ENCODE measurements at regions not wholly inside any gene's neighbourhood (a gene's known extent, or its start where the extent isn't known, plus 50 kb on each side); places are given as distances from the start of the nearest gene placed in this dataset.
"Not testable (repeated sequence)": the region's sequence is repeated elsewhere in the genome, so short reads cannot be mapped to it uniquely, and the experiment has no call there.

DNA sequence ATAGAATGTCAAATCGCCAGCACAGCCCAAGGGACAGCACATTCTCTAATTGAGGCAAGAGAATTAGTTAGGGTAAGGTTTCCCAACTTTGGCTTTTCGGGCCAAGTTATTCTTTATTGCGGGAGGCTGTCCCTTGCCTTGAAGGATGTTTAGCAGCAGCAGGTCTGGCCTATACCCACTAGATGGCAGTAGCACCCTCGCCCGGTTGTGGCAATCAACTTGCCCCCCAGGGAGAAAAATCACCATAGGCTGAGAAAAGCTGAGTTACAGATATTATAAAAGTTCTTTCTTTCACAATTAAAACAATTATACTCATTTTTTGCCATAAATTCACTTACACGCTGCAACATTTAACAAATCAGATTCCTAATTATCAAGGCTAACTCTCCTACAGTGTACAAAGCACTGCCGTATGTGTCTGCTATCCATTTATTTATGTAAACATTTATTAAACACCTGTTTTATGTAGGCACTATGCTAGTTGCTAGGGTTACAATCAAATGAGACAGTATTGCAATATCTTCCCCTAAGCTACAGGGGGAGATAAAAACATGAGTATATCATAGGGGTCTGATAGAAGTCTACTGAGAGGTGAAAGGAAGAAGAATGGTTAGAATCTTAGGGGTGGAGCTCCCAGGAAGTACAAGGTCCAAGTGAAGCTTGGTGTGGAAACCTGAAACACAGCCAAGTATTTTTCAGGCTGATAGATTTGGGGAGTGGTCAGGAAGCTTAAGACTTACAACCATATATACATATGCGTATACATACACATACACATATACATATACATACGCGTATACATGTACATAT, 452.3 kb downstream of the RAB38 start:
- Mint-ChIP-seq H3K4me1 (no peaks in the 10 kb centered on the region), H3K27ac (no peak overlapping the region)
- no peak for DNase-seq (ENCODE audit: low spot score in 2 of 2)

DNA sequence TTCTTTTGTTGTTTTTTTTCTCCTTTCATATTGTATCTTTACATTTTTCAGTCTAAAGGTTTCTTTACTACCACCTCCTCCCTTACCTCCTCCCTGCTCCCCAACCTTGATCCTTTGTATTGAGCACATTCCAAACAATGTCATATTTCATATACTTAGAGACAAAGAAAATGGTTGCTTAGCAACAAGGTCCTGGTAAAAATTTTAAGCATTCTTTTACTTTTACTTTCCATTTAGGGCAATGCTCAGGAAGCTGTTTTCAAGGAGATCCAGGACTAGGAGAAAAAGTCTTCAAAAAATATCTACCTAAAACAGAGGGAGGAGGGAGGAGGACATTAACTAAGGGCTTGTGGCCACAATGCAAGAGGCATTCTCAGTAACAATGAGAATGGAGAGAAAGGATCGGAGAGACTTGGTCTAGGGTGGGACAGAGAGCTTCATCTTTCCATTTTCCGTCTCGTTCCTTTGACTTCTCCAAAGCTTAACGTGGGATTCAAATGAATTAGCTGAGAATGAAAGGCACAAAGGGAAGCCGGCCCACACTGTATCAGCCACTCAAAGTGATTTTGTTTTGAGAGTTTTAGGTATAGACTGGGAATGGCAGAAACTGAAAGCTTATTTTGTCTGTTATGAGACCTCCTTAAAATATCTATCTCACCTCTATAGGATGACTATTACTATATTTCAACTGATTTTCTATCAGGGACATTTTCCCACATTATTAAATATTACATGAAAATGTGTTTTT, 455.7 kb downstream of the RAB38 start:
- Mint-ChIP-seq H3K36me3 (no peaks in the 10 kb centered on the region), H3K4me3 (no peak overlapping the region), H3K27ac (no peak overlapping the region), H3K4me1 (no peaks in the 10 kb centered on the region), H3K9me3 (peaks cover 2% of the 10 kb centered on the region)
- no peak for ATAC-seq
- no peak for DNase-seq (ENCODE audit: low spot score in 2 of 2)

More for the DNA sequence above, 452.3 kb downstream of the RAB38 start:
- no peak overlapping the region for H3K4me3 Mint-ChIP-seq
- no peak for ATAC-seq
- H3K9me3 Mint-ChIP-seq: peaks cover 2% of the 10 kb centered on the region
- H3K36me3 Mint-ChIP-seq: no peaks in the 10 kb centered on the region

DNA sequence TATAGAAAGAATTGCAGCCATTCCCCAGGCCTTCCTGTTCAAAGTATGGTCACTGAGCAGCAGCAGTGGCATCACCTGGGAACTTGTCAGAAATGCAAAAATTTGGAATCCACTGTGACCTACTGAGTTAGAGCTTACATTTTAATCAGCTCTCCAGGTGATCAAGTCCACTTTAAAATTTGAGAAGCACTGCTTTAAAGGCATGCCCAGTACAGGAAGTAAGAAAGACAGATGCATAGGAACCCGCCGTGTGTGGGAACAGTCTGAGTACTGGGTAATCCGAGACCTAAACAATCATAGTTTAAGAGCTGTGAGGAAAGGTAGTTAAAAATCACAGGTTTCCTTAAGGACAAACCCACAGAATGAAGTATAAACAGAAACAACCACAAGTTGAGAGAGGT, 462.4 kb downstream of the RAB38 start:
- H3K27ac Mint-ChIP-seq: no peak overlapping the region
- DNase-seq (ENCODE audit: low spot score in 2 of 2): no peak
- H3K4me1 Mint-ChIP-seq: no peaks in the 10 kb centered on the region
- no peaks in the 10 kb centered on the region for H3K36me3 Mint-ChIP-seq
- peaks cover 14% of the 10 kb centered on the region for H3K9me3 Mint-ChIP-seq
- no peak for ATAC-seq
- no peak overlapping the region for H3K4me3 Mint-ChIP-seq

DNA sequence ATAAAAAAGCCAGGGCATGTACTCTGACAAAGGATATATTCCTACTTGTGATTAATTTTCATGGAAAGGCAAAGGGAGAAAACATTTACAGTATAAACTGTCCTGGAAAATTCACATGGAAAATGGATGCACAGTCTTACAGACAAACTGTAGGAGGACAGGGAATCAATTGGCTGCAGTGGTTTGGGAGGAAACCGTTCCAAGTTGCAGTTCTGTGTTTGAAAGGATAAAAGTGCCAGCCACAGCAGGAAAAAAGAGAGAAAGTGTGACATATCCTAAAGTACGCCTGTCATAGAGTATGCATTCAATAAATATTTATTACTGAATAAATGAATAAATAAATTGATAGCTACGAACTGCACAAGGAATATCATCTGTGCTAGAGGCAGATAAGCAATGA, 462.9 kb downstream of the RAB38 start:
- Mint-ChIP-seq H3K4me3 (no peak overlapping the region), H3K36me3 (no peaks in the 10 kb centered on the region)

DNA sequence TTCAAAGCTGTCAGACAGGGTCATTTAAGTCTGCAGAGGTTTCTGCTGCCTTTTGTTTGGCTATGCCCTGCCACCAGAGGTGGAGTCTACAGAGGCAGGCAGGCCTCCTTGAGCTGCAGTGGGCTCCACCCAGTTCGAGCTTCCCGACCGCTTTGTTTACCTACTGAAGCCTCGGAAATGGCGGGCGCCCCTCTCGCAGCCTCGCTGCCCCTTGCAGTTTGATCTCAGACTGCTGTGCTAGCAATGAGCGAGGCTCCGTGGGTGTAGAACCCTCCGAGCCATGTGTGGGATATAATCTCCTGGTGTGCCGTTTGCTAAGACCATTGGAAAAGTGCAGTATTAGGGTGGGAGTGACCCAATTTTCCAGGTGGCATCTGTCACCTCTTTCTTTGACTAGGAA, 471.7 kb downstream of the RAB38 start:
- not testable (repeated sequence) for H3K4me1 Mint-ChIP-seq; DNase-seq (ENCODE audit: low spot score in 2 of 2); H3K4me3 Mint-ChIP-seq; ATAC-seq; H3K27ac Mint-ChIP-seq; H3K36me3 Mint-ChIP-seq
- H3K9me3 Mint-ChIP-seq: peaks cover 18% of the 10 kb centered on the region

More for the DNA sequence above, 462.9 kb downstream of the RAB38 start:
- no peaks in the 10 kb centered on the region for H3K4me1 Mint-ChIP-seq
- no peak overlapping the region for H3K27ac Mint-ChIP-seq
- DNase-seq (ENCODE audit: low spot score in 2 of 2) (no peak), ATAC-seq (no peak)
- H3K9me3 Mint-ChIP-seq: peaks cover 14% of the 10 kb centered on the region

DNA sequence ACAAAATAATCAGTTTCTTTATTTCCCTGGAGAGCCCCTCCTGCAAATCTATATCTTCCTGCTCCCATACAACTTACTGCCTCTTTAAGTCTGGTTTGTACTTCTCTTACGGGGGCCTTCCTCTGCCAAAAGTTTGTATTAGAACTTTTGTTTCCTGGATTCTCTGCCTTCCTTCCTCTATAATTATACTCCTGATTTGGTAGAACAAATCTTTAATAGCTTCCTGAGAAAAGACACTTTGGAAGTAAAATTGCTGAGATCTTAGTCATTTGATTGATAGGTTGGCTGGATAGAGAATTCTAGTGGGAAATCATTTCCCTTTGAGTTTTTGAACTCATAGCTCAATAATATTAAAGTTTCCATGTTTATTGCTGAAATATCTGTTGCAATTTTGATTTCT, 499.2 kb downstream of the RAB38 start:
- Mint-ChIP-seq H3K4me3 (no peak overlapping the region), H3K36me3 (no peaks in the 10 kb centered on the region), H3K9me3 (no peaks in the 10 kb centered on the region), H3K4me1 (no peaks in the 10 kb centered on the region), H3K27ac (no peak overlapping the region)
- DNase-seq (ENCODE audit: low spot score in 2 of 2): no peak
- no peak for ATAC-seq

DNA sequence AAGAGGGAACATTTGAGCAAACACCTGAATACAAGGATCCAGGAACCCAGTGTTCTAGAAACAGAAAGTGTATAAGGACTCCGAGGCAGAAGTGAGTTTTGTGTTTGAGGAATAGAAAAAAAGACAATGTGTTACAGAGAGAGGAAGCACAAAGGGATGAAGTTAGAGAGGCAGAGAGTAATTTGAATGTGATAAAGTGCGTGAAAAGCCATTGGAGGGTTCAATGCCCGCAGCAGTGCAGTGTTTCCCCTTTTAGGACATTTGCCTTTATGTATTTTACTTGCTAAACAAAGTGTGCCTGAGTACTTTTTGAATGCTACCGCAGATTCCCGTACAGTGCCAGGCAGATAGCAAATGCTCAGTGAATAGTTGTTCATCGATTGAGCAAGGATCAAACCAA, 508.5 kb downstream of the RAB38 start:
- ATAC-seq: no peak
- DNase-seq (ENCODE audit: low spot score in 2 of 2): no peak
- H3K36me3 Mint-ChIP-seq: no peaks in the 10 kb centered on the region
- H3K27ac Mint-ChIP-seq: no peak overlapping the region
- no peaks in the 10 kb centered on the region for H3K4me1 Mint-ChIP-seq
- H3K9me3 Mint-ChIP-seq: peaks cover 2% of the 10 kb centered on the region
- H3K4me3 Mint-ChIP-seq: no peak overlapping the region

DNA sequence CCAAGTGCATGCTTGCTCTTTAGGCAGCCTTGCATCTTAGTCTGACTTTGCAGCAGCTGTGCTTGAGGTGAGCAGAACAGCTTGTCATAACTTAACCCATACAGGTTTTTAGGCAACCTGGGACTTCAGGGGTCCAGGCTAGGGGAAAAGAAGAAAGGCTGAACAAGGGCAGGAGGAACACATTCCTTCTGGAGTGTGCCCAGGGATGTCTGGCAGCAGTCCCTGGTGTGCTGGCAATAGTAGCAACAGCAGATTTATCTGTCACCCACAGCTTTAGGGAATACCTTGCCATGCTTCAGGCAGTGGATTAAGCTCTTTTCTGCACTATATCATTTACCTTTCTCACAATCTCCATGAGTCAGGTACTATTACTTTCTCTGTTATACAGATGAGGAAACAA, 513.0 kb downstream of the RAB38 start:
- no peak for ATAC-seq
- Mint-ChIP-seq H3K4me3 (no peak overlapping the region), H3K27ac (no peak overlapping the region), H3K36me3 (no peaks in the 10 kb centered on the region), H3K9me3 (peaks cover 2% of the 10 kb centered on the region), H3K4me1 (no peaks in the 10 kb centered on the region)
- no peak for DNase-seq (ENCODE audit: low spot score in 2 of 2)

DNA sequence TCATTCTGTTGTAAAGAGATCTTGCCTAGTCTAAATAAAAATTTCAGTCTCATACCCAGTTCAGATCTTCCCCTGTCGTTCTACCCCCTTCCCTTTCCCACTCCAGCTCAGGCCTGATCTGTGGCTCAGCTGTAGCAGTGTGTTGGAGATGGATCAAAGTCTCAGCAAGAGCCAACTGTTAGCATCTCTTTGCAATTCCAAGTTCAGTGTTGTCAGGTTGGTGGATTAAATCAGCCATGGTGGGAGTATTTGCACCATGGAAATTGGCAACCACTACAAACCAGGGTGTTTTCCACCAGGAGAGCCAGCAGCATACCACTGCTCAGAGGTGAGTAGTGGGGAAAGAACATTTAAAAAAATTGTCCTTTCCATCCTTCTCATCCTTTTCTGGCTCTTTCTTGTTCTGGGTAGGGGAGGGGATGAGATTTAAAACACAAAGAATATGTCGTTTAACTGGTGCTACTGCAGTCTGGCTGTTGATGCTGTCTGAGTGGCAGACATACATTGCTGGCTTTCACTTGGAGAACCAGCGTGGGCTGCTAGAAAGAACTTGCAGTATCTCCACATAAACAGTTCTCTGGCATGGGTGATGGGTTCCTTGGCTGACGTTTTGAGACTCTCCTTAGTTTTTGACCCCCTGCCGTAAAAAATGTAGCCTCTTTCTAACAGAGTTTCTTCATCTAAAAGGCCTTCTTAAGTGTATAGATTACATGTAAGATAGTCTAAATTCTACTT, 514.1 kb downstream of the RAB38 start:
- Mint-ChIP-seq H3K4me3 (no peak overlapping the region), H3K36me3 (no peaks in the 10 kb centered on the region), H3K9me3 (peaks cover 3% of the 10 kb centered on the region), H3K27ac (no peak overlapping the region), H3K4me1 (no peaks in the 10 kb centered on the region)
- DNase-seq (ENCODE audit: low spot score in 2 of 2): no peak
- no peak for ATAC-seq

DNA sequence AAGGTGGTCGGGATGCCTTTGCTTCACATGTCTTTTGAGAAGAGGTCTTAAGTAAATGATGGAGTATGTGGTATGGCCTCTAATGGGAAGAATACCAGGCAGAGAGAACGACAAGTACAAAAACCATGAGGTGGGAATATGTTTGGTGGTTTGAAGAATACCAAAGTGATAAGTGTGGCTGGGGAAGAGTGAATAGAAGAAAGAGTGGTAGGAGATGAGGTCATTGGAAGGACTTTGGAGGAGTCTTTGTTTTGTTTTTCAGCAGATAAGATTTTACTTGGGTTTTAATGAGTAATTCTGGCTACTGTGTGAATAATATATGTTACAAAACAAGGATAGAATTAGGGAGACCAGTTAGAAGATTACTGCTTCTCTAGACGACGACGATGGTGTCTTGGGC, 515.4 kb downstream of the RAB38 start:
- Mint-ChIP-seq H3K27ac (no peak overlapping the region), H3K9me3 (peaks cover 7% of the 10 kb centered on the region), H3K36me3 (no peaks in the 10 kb centered on the region), H3K4me1 (no peaks in the 10 kb centered on the region), H3K4me3 (no peak overlapping the region)
- DNase-seq (ENCODE audit: low spot score in 2 of 2) (no peak), ATAC-seq (no peak)

DNA sequence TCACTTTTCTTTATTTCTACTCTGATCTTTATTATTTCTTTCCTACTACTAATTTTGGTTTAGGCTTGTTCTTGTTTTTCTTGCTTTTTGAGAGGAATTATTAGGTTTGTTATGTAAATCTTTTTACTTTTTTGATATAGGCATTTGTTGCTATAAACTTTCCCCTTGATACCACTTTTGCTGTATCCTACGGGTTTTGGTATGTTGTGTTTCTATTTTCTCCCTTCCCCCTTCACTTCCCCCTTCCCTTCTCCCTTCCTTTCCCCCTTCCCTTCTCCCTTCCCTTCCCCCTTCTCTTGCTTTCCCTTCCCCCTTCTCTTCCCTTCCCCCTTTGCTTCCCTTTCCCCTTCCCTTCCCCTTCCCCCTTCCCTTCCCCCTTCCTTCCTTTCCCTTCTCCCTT, 529.6 kb downstream of the RAB38 start:
- H3K36me3 Mint-ChIP-seq: no peaks in the 10 kb centered on the region
- ATAC-seq (no peak), DNase-seq (ENCODE audit: low spot score in 2 of 2) (no peak)
- no peak overlapping the region for H3K27ac Mint-ChIP-seq
- H3K4me3 Mint-ChIP-seq: no peak overlapping the region
- no peaks in the 10 kb centered on the region for H3K4me1 Mint-ChIP-seq
- H3K9me3 Mint-ChIP-seq: peaks cover 13% of the 10 kb centered on the region

DNA sequence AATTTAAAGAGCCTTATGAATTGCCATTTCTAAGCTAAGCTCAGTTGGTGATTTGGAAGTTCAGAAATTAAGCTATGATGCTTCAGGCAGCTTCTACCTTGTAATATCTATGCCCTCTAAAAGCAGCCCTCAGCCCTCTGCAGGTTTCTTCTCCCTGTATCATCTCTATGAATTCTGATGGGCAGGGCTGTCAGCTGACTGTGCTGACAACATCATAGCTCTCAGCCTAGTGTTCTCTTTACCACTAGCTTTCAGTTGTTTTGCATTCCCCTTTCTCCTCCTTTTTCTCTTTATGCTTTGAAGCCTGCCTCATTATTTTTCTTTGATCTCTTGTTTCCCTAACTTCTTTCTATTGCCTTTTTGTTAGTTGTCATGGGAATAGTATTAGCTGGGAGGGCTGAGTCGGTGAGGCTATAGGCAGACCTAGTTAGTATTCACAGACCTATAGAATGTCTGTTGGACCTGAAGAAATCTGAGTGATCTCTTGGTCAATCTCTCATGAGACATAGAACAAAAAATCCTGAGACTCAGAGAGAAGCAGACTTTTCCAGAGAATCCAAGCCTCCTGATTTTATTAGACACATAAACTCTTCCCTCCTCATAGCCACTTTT, 535.4 kb downstream of the RAB38 start:
- H3K9me3 Mint-ChIP-seq: peaks cover 12% of the 10 kb centered on the region

DNA sequence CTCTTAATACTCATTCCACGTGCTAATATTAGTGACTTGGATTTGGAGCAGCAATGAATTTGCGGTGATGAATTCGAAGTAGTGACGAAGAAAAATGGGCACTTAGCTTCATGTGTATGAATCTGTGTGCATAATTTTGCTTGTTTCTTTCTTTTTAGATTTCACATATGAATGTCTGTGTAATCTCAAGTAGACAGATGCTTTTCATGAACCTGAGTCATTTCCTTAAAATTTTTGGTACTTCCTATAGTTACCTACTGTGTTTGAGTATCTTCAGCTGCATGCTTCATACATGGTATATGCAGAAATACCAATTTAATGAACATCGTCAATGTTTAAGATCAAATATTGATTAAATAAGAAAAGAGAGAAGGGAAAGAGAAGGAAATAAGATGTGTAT, 540.2 kb downstream of the RAB38 start:
- no peaks in the 10 kb centered on the region for H3K36me3 Mint-ChIP-seq
- DNase-seq (ENCODE audit: low spot score in 2 of 2) (no peak), ATAC-seq (no peak)
- H3K9me3 Mint-ChIP-seq: peaks cover 7% of the 10 kb centered on the region
- H3K27ac Mint-ChIP-seq: no peak overlapping the region
- no peak overlapping the region for H3K4me3 Mint-ChIP-seq
- no peaks in the 10 kb centered on the region for H3K4me1 Mint-ChIP-seq

More for the DNA sequence above, 535.4 kb downstream of the RAB38 start:
- no peaks in the 10 kb centered on the region for H3K36me3 Mint-ChIP-seq
- H3K4me3 Mint-ChIP-seq: no peak overlapping the region
- DNase-seq (ENCODE audit: low spot score in 2 of 2): no peak
- no peak overlapping the region for H3K27ac Mint-ChIP-seq
- H3K4me1 Mint-ChIP-seq: no peaks in the 10 kb centered on the region
- ATAC-seq: no peak

DNA sequence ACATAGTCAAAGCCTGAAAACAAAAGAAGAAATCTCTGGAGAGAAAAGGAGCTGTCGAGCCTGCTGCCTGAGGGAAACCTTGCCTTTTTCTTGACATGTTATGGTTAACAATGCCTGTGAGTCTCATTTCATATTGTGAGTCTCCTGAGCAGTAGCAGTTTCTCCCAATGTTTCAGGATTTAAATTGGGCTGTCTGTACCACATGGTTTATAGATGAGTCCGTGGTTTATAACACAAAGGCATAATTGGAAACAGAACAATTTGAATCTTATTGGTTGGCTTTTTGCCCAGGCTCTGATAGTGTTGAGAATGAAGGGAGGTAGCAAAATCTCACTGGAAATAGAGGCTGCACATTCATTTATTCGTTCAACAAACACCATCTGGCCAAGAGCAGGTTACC, 540.9 kb downstream of the RAB38 start:
- no peak for DNase-seq (ENCODE audit: low spot score in 2 of 2)
- H3K9me3 Mint-ChIP-seq: peaks cover 9% of the 10 kb centered on the region
- no peak for ATAC-seq
- H3K4me3 Mint-ChIP-seq: no peak overlapping the region
- no peaks in the 10 kb centered on the region for H3K36me3 Mint-ChIP-seq
- H3K4me1 Mint-ChIP-seq: no peaks in the 10 kb centered on the region
- H3K27ac Mint-ChIP-seq: no peak overlapping the region

DNA sequence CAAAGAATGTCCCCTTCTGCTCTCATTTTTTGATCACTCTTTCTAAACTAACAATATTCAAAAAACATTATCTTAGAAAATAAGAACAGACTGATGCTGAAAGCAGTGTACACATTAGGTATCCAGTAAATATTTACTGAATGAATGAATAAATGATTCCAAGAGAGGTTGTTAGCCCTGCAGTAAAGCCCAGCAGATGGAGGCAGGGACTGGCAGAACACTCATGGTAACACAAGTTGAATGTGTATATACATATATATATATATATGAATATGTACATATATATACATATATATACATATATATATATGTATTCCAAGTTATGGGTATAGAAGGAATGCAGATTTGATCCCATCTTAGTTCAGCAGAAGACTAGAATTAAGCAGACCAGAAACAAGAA, 546.3 kb downstream of the RAB38 start:
- no peak for ATAC-seq
- no peak for DNase-seq (ENCODE audit: low spot score in 2 of 2)
- no peaks in the 10 kb centered on the region for H3K4me1 Mint-ChIP-seq
- H3K4me3 Mint-ChIP-seq: no peak overlapping the region
- peaks cover 8% of the 10 kb centered on the region for H3K9me3 Mint-ChIP-seq
- no peak overlapping the region for H3K27ac Mint-ChIP-seq
- no peaks in the 10 kb centered on the region for H3K36me3 Mint-ChIP-seq

All from stimulated activated effector memory CD8-positive, alpha-beta T cell treated with anti-CD3 and anti-CD28 coated beads, Interleukin-12 subunit alpha, Interleukin-12 subunit beta, amount 100 ng/mL, for 72 hours (primary cell).